K562 (cell line): ENCODE measurements at regions not wholly inside any gene's neighbourhood (a gene's known extent, or its start where the extent isn't known, plus 50 kb on each side); places are given as distances from the start of the nearest gene placed in this dataset.

Experiments
- ATAC-seq: fragments of 200-7000 bp; cut with Tn5 transposase; 3 replicates; pipeline ENCODE4 v1.9.1; 2020; ENCODE audit warnings: moderate library complexity
- BruUV-seq: library from RNA; stranded (reverse); fragments of 400-500 nt; replicated peaks from 2 replicates; lab custom pipeline; 2021; lab: Mats Ljungman, UMichigan
- CTCF ChIA-PET: fragments of 300-600 bp; formaldehyde crosslinking; extraction: SDS; loops from one replicate; lab custom pipeline; 2021; ENCODE audit warnings: low intra/inter-chr PET ratio; lab: Yijun Ruan, JAX
- POLR2A ChIA-PET: fragments of 300-600, 350-650 bp; sonication (Branson Sonifier 250); formaldehyde crosslinking; extraction: SDS; loops from one replicate; lab custom pipeline; 2021; ENCODE audit warnings: antibody characterized with exemption, inconsistent platforms; lab: Yijun Ruan, JAX
- DNase-seq, 4 experiments: peaks; one replicate each; pipeline versions ENCODE4 v3.0.0 to v3.0.0-alpha.2; 2011 to 2018; ENCODE audit warnings: low spot score in 3 of 4, mixed read lengths in 3 of 4; ENCODE audit errors: extremely low read depth in 1 of 4
- FAIRE-seq: peaks from 2 replicates; lab custom pipeline; 2011; peaks lifted over from hg19 to GRCh38; lab: Jason Lieb, UNC
- H2AFZ ChIP-seq: 2 replicates; pipeline ENCODE4 v1.6.0; 2011; ENCODE audit warnings: low read depth, low read length, control low read depth, inconsistent platforms
- H3K27ac ChIP-seq: fragments of 200-600 bp; 3 replicates; pipeline ENCODE4 v1.8.0; 2011; ENCODE audit warnings: low read depth, mild to moderate bottlenecking, control low read depth, inconsistent platforms, low read length, moderate library complexity, mixed read lengths; ENCODE audit errors: extremely low read depth
- H3K27me3 ChIP-seq, 2 experiments: fragments of 300-600 bp in 1 of 2; 2 replicates in 1 of 2; 3 replicates in 1 of 2; pipeline versions ENCODE4 v1.6.0 to v1.8.0; 2011; ENCODE audit warnings: inconsistent platforms in 2 of 2, low read length in 2 of 2, mild to moderate bottlenecking in 1 of 2, mixed read lengths in 1 of 2, moderate library complexity in 1 of 2; ENCODE audit not compliant: control insufficient read depth in 2 of 2, insufficient read depth in 2 of 2
- H3K36me3 ChIP-seq: fragments of 300-600 bp; 3 replicates; pipeline ENCODE4 v1.8.0; 2011; ENCODE audit warnings: mild to moderate bottlenecking, low read length, inconsistent platforms; ENCODE audit not compliant: control insufficient read depth, insufficient read depth
- H3K4me1 ChIP-seq, 2 experiments: fragments of 200-600 bp in 1 of 2; replicated peaks in 1 of 2; 2 replicates in 1 of 2; 3 replicates in 1 of 2; pipeline versions ENCODE4 v1.5.1 to v1.8.0; 2011; ENCODE audit warnings: inconsistent platforms in 2 of 2, low read length in 2 of 2, mild to moderate bottlenecking in 1 of 2, mixed read lengths in 1 of 2, moderate library complexity in 1 of 2; ENCODE audit not compliant: control insufficient read depth in 2 of 2, insufficient read depth in 2 of 2
- H3K4me2 ChIP-seq: 2 replicates; pipeline ENCODE4 v1.6.1; 2011; ENCODE audit warnings: low read length, control low read depth, inconsistent platforms, mixed read lengths; ENCODE audit not compliant: insufficient read depth
- H3K4me3 ChIP-seq: fragments of 200-600 bp; sonication (generic), shearing (Covaris generic); 2 replicates; pipeline ENCODE4 v1.5.1; 2016; ENCODE audit warnings: control low read depth, inconsistent platforms
- H3K79me2 ChIP-seq: fragments of 200-600 bp; 3 replicates; pipeline ENCODE4 v1.8.0; 2011; ENCODE audit warnings: low read length, inconsistent platforms; ENCODE audit not compliant: control insufficient read depth, insufficient read depth
- H3K9ac ChIP-seq, 2 experiments: 2 replicates each; pipeline versions ENCODE4 v1.6.0 to v1.6.1; 2011; ENCODE audit warnings: low read depth in 2 of 2, low read length in 2 of 2, control low read depth in 1 of 2, inconsistent platforms in 1 of 2, mild to moderate bottlenecking in 1 of 2, mixed read lengths in 1 of 2; ENCODE audit not compliant: insufficient read depth in 1 of 2
- H3K9me1 ChIP-seq: one replicate; pipeline ENCODE4 v1.6.0; 2011; ENCODE audit warnings: inconsistent platforms, mild to moderate bottlenecking, low read length, moderate library complexity; ENCODE audit not compliant: control insufficient read depth, insufficient read depth
- H3K9me3 ChIP-seq: replicated peaks from 2 replicates; pipeline ENCODE4 v1.5.1; 2011; ENCODE audit warnings: low read depth, low read length, inconsistent platforms; ENCODE audit not compliant: control insufficient read depth, insufficient read depth
- H4K20me1 ChIP-seq: replicated peaks from 2 replicates; pipeline ENCODE4 v1.6.1; 2011; ENCODE audit warnings: low read length, inconsistent platforms, mixed read lengths; ENCODE audit not compliant: control insufficient read depth, insufficient read depth
- FOS ChIP-seq: IDR thresholded peaks from 3 replicates; pipeline ENCODE4 v1.6.1; 2011; ENCODE audit not compliant: insufficient read length; ENCODE audit errors: extremely low read depth
- FOXP1 ChIP-seq: sonication (generic); formaldehyde crosslinking; IDR thresholded peaks from 2 replicates; pipeline ENCODE4 v1.8.0; 2022; ENCODE audit warnings: mild to moderate bottlenecking, missing genetic modification reagents
- GTF3C2 ChIP-seq: IDR thresholded peaks from 3 replicates; pipeline ENCODE4 v1.6.1; 2011; ENCODE audit warnings: borderline replicate concordance, mild to moderate bottlenecking, moderate library complexity; ENCODE audit not compliant: insufficient read length; ENCODE audit errors: extremely low read depth
- PURB ChIP-seq: sonication (generic); formaldehyde crosslinking; IDR thresholded peaks from 2 replicates; pipeline ENCODE4 v1.9.0; 2021; ENCODE audit warnings: low read depth, mild to moderate bottlenecking, missing genetic modification reagents
- RBM25 ChIP-seq: fragments of 200-400 bp; formaldehyde crosslinking; IDR thresholded peaks from 2 replicates; pipeline ENCODE4 v1.6.1; 2018; ENCODE audit warnings: low read length, low read depth, moderate library complexity; ENCODE audit not compliant: severe bottlenecking
- TCF7 ChIP-seq: sonication (generic); IDR thresholded peaks from 2 replicates; pipeline ENCODE4 v1.6.1; 2016; ENCODE audit warnings: antibody characterized with exemption, borderline replicate concordance
- ZNF146 ChIP-seq: IDR thresholded peaks from one replicate; pipeline ENCODE4 v1.6.1; 2018; ENCODE audit warnings: missing compliant biosample characterization; ENCODE audit not compliant: unreplicated experiment
- WGBS: fragments of 100-300 bp; shearing (Covaris generic); methylation state at CpG from one replicate; pipeline ENCODE4 v1.1.6; 2016; ENCODE audit warnings: low coverage, mixed read lengths; ENCODE audit not compliant: insufficient coverage; ENCODE audit errors: missing lambda C conversion rate; 5-methylcytosine and 5-hydroxymethylcytosine counted together
- in situ Hi-C: fragments of 300-500 bp; cut with MboI; formaldehyde crosslinking; loops from 4 replicates; pipeline ENCODE4 v1.15.0; 2018; ENCODE audit warnings: inconsistent platforms, mixed read lengths
- intact Hi-C: fragments of 100-400 bp; cut with micrococcal nuclease; formaldehyde crosslinking; loops from 2 replicates; pipeline ENCODE4 v1.14.2; 2022

- ATAC-seq (no peak), FAIRE-seq (no peak)
- ChIA-PET CTCF (no interaction called here), POLR2A (no interaction called here)
- no peaks in the 10 kb centered on the region for H3K4me1 ChIP-seq
- no peak overlapping the region for H3K27ac ChIP-seq
- no peak overlapping the region for H3K4me2 ChIP-seq
- no peak overlapping the region for H3K9ac ChIP-seq
- intact Hi-C loops (no loop called here), in situ Hi-C loops (no loop called here)
- no peaks in the 10 kb centered on the region for H3K36me3 ChIP-seq
- H3K79me2 ChIP-seq = no peaks in the 10 kb centered on the region
- H3K4me3 ChIP-seq = no peak overlapping the region
- no peak overlapping the region for H2AFZ ChIP-seq
- no peaks in the 10 kb centered on the region for H4K20me1 ChIP-seq
- no peaks in the 10 kb centered on the region for H3K9me3 ChIP-seq
- BruUV-seq = no TSS peak
- TF ChIP-seq RBM25 (peak; percentile 65), GTF3C2 (no peak), FOXP1 (CRISPR knock-in tag) (no peak), PURB (CRISPR knock-in tag) (no peak), ZNF146 (CRISPR knock-in tag) (peak; percentile 91), FOS (no peak), TCF7 (no peak)
- TF ChIP-seq, all 486 proteins: peak for 2
- WGBS = 56% methylated on average over 4 of the region's 4 CpGs
- Histone ChIP-seq H3K27me3 (no peaks in the 10 kb centered on the region), H3K9me1 (no peaks in the 10 kb centered on the region)
- DNase-seq = no peak
Measured at GRCh38 chrX:131388293-131388692, 99.2 kb upstream of the IGSF1 start.
